Ishikawa (cell line): ENCODE measurements at regions not wholly inside any gene's neighbourhood (a gene's known extent, or its start where the extent isn't known, plus 50 kb on each side); places are given as distances from the start of the nearest gene placed in this dataset.

Experiments used
- CEBPB ChIP-seq: IDR thresholded peaks from 2 replicates; pipeline ENCODE4 v1.6.1; 2012
- CREB1 ChIP-seq: IDR thresholded peaks from 2 replicates; pipeline ENCODE4 v1.6.1; 2012; ENCODE audit warnings: low read depth
- EGR1 ChIP-seq: IDR thresholded peaks from 2 replicates; pipeline ENCODE4 v1.6.1; 2012
- EP300 ChIP-seq: IDR thresholded peaks from 2 replicates; pipeline ENCODE4 v1.6.1; 2012; ENCODE audit warnings: borderline replicate concordance
- FOXM1 ChIP-seq: IDR thresholded peaks from 2 replicates; pipeline ENCODE4 v1.6.1; 2012; ENCODE audit warnings: low read depth, borderline replicate concordance
- NFIC ChIP-seq: IDR thresholded peaks from 2 replicates; pipeline ENCODE4 v1.6.1; 2012
- RAD21 ChIP-seq: IDR thresholded peaks from 2 replicates; pipeline ENCODE4 v1.6.1; 2012; ENCODE audit warnings: low read depth
- TAF1 ChIP-seq: IDR thresholded peaks from 2 replicates; pipeline ENCODE4 v1.6.1; 2012; ENCODE audit warnings: low read depth, mild to moderate bottlenecking
- TCF12 ChIP-seq: IDR thresholded peaks from 2 replicates; pipeline ENCODE4 v1.6.1; 2012; ENCODE audit warnings: low read depth
- TEAD4 ChIP-seq: IDR thresholded peaks from 2 replicates; pipeline ENCODE4 v1.6.1; 2012
- YY1 ChIP-seq: IDR thresholded peaks from 2 replicates; pipeline ENCODE4 v1.6.1; 2012; ENCODE audit warnings: low read depth
- ZBTB7A ChIP-seq: IDR thresholded peaks from 2 replicates; pipeline ENCODE4 v1.6.1; 2012; ENCODE audit warnings: low read depth
- TF ChIP-seq, protein P1 (sequence below): IDR thresholded peaks from 2 replicates; pipeline ENCODE4 v1.6.1; 2012
- TF ChIP-seq, protein P2 (sequence below): IDR thresholded peaks from 2 replicates; pipeline ENCODE4 v1.6.1; 2012; ENCODE audit warnings: low read depth, mild to moderate bottlenecking
- TF ChIP-seq, protein P3 (sequence below): IDR thresholded peaks from 2 replicates; pipeline ENCODE4 v1.6.1; 2012

DNA sequence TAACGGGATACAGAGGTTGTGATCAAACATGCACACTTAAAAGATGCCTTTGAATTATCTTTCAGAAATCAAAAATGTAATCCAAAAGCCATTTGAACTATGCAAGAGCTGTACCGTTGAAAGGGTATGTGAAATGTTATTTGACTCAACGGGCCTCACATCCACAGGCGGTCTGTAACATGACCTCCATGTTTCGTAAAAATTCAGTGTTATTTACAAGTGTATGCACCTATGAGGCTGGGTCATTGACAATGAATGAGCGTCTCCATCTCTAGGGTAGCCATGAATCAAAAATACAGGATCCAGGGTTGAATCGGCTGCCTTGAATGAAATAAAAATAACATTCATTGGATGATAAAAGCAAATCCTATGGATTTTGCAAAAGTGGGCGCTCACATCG lies 100.1 kb downstream of the CRLF2 start:
- no peak for TF ChIP-seq EP300
- TF ChIP-seq EGR1: no peak
- TF ChIP-seq NFIC: no peak
- TF ChIP-seq, protein P1, sequence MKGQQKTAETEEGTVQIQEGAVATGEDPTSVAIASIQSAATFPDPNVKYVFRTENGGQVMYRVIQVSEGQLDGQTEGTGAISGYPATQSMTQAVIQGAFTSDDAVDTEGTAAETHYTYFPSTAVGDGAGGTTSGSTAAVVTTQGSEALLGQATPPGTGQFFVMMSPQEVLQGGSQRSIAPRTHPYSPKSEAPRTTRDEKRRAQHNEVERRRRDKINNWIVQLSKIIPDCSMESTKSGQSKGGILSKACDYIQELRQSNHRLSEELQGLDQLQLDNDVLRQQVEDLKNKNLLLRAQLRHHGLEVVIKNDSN: no peak
- no peak for TF ChIP-seq TCF12

DNA sequence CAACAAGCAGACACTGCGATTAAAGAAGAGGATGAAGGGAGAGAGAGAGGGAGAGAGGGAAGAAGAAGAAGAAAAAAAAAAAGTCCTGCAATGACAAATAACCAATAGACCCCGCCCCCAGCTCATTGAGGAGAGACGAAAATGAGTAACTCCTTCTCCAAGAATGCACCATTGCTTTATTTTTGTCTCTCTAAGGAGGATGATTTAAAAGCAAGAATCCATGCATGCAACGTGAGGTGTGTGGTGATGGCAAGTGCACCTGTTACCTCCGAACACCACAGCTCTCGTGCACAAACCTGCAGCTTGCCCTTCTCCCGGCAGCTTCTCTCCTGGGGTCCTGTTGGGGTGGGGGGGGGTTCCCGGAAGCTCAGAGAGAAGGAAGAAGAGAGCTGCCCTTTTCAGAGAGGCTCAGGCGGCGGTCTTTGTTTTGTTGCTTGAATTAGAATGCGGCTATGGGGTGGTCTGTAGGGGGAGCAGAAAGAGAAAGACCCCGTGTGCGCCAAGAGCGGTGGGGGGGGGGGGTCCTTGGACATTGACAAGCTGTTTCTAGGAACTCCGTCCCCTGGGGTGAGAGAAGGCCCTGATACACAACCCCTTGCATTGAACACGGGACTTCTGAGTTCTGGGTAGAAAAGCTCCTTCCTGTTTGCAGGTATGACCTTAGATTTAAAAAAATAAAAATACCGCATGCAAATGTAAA lies 100.7 kb downstream of the CRLF2 start:
- TF ChIP-seq, protein P2, sequence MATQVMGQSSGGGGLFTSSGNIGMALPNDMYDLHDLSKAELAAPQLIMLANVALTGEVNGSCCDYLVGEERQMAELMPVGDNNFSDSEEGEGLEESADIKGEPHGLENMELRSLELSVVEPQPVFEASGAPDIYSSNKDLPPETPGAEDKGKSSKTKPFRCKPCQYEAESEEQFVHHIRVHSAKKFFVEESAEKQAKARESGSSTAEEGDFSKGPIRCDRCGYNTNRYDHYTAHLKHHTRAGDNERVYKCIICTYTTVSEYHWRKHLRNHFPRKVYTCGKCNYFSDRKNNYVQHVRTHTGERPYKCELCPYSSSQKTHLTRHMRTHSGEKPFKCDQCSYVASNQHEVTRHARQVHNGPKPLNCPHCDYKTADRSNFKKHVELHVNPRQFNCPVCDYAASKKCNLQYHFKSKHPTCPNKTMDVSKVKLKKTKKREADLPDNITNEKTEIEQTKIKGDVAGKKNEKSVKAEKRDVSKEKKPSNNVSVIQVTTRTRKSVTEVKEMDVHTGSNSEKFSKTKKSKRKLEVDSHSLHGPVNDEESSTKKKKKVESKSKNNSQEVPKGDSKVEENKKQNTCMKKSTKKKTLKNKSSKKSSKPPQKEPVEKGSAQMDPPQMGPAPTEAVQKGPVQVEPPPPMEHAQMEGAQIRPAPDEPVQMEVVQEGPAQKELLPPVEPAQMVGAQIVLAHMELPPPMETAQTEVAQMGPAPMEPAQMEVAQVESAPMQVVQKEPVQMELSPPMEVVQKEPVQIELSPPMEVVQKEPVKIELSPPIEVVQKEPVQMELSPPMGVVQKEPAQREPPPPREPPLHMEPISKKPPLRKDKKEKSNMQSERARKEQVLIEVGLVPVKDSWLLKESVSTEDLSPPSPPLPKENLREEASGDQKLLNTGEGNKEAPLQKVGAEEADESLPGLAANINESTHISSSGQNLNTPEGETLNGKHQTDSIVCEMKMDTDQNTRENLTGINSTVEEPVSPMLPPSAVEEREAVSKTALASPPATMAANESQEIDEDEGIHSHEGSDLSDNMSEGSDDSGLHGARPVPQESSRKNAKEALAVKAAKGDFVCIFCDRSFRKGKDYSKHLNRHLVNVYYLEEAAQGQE: no peak
- TF ChIP-seq RAD21: no peak
- TF ChIP-seq NFIC: no peak
- TF ChIP-seq, protein P1: no peak
- TF ChIP-seq FOXM1: no peak
- TF ChIP-seq TEAD4: no peak
- no peak for TF ChIP-seq EGR1
- TF ChIP-seq CEBPB: no peak
- no peak for TF ChIP-seq EP300
- TF ChIP-seq YY1: no peak
- TF ChIP-seq TAF1: no peak
- TF ChIP-seq ZBTB7A: no peak

DNA sequence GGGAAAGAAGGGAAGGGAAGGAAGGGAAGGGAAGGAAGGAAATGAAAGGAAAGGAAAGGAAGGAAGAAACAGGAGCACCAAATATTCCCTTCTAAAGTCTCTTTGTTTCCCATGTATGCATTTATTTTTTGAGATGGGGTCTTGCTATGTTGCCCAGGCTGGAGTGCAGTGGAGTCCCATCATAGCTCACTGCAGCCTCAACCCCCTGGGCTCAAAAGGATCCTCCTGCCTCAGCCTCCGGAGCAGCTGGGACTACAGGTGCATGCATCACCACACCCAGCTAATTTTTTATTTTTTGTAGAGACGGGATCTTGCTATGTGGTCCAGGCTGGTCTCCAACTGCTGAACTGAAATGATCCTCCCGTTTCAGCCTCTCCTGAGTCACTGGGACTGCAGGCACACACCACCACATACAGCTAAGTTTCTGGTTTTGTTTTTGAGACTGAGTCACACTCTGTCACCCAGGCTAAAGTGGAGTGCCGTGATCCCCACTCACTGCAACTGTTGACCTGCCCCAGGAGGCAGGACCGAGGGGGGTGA lies 102.8 kb downstream of the CRLF2 start:
- TF ChIP-seq EGR1 (no peak), CEBPB (no peak), TCF12 (no peak), EP300 (no peak), CREB1 (no peak), ZBTB7A (no peak), YY1 (no peak), RAD21 (no peak), TEAD4 (no peak), NFIC (no peak), TAF1 (no peak), FOXM1 (no peak)
- TF ChIP-seq, protein P1: no peak
- TF ChIP-seq, protein P3, sequence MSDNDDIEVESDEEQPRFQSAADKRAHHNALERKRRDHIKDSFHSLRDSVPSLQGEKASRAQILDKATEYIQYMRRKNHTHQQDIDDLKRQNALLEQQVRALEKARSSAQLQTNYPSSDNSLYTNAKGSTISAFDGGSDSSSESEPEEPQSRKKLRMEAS: no peak
- TF ChIP-seq, protein P2: no peak

DNA sequence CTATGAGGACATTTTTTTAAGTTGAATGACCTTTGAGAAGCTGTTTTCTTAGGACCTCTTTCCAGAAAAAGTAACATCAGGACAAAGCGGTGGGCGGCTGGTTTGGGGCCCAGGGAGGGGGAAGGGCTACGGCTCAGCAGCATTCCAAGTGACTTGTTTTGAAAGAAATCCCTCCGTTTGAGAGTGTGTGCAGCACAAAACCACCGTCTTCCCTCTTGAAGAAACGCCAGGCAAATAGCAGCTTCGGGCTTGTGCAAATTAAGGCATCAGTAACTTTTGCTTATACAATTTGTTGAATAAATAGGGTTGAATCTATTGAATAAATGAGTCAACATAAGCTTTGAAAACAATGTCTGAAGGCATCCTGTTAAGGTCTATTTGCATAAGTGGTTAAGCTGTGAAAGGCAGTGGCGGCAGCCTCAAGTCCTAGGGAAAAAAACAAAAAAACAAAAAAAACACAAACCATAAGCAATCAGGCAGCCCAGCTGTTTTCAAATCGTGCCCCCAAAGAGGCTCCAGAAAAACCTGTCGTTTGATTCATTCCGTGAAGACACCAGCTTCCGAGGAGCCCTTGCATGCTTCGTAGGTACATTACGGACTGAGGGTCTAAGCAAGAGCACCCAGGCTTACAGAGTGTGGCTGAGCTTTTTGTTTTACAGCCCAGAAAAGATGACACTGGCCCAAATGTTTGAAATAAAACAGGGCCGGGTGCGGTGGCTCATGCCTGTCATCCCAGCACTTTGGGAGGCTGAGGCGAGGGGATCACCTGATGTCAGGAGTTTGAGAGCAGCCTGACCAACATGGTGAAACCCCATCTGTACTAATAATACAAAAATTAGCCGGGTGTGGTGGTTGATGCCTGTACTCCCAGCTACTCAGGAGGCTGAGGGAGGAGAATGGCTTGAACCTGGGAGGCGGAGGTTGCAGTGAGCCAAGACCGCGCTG lies 103.7 kb downstream of the CRLF2 start:
- TF ChIP-seq CREB1 (no peak), CEBPB (no peak), YY1 (no peak), TAF1 (no peak), ZBTB7A (no peak), TCF12 (no peak), RAD21 (no peak), EP300 (no peak), FOXM1 (no peak)
- TF ChIP-seq, protein P1: no peak
- TF ChIP-seq, protein P2: no peak
